ENCODE measurements at regions not wholly inside any gene's neighbourhood (a gene's known extent, or its start where the extent isn't known, plus 50 kb on each side); places are given as distances from the start of the nearest gene placed in this dataset.
"Not testable (repeated sequence)": the region's sequence is repeated elsewhere in the genome, so short reads cannot be mapped to it uniquely, and the experiment has no call there.

DNA sequence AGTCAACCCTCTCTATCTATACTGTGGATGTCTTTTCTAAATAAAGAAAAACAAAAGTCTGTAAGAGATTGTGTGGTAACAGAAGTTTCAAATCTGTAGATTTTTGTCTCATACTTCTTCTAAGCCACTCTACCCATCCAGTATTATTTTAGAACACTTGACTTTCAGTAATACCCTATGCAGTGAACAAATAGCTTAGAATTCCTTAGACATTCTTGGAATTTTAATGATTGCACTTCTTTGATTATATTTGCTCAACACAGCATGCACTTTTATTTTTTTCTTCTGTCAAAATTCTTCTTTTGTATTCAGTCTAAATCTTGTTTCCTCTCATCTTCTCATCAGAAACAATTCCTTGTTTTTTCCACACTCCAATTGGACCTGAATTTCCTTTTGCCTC, 1080.2 kb downstream of the SUCLG1 start:
- Histone ChIP-seq H3K4me3 (ENCODE audit: low read depth, low read length) (no peak overlapping the region), H3K36me3 (ENCODE audit: insufficient read depth, low read length) (no peaks in the 10 kb centered on the region), H2AFZ (ENCODE audit: low read length, unreplicated experiment) (no peak overlapping the region), H3K27ac (ENCODE audit: low read depth, low read length) (no peak overlapping the region), H3K27me3 (ENCODE audit: insufficient read depth, low read length) (no peaks in the 10 kb centered on the region), H3K79me2 (ENCODE audit: control insufficient read depth, insufficient read depth, low read length, unreplicated experiment) (no peaks in the 10 kb centered on the region), H3K4me1 (ENCODE audit: control insufficient read depth, insufficient read depth, low read length, unreplicated experiment) (no peaks in the 10 kb centered on the region)

- H3K36me3 ChIP-seq (ENCODE audit: insufficient read depth, low read length) = no peaks in the 10 kb centered on the region
- H3K4me3 ChIP-seq (ENCODE audit: low read depth, low read length) = no peak overlapping the region
- no peaks in the 10 kb centered on the region for H3K79me2 ChIP-seq (ENCODE audit: control insufficient read depth, insufficient read depth, low read length, unreplicated experiment)
- no peak overlapping the region for H2AFZ ChIP-seq (ENCODE audit: low read length, unreplicated experiment)
- H3K4me1 ChIP-seq (ENCODE audit: control insufficient read depth, insufficient read depth, low read length, unreplicated experiment) = no peaks in the 10 kb centered on the region
- no peak overlapping the region for H3K27ac ChIP-seq (ENCODE audit: low read depth, low read length)
- H3K27me3 ChIP-seq (ENCODE audit: insufficient read depth, low read length) = no peaks in the 10 kb centered on the region
These were observed 1082.3 kb downstream of the SUCLG1 start for GRCh38 chr2:83376731-83377130.

- Histone ChIP-seq H3K27me3 (ENCODE audit: insufficient read depth, low read length) (no peaks in the 10 kb centered on the region), H3K27ac (ENCODE audit: low read depth, low read length) (no peak overlapping the region), H3K4me1 (ENCODE audit: control insufficient read depth, insufficient read depth, low read length, unreplicated experiment) (no peaks in the 10 kb centered on the region), H3K79me2 (ENCODE audit: control insufficient read depth, insufficient read depth, low read length, unreplicated experiment) (no peaks in the 10 kb centered on the region), H3K36me3 (ENCODE audit: insufficient read depth, low read length) (no peaks in the 10 kb centered on the region), H2AFZ (ENCODE audit: low read length, unreplicated experiment) (no peak overlapping the region), H3K4me3 (ENCODE audit: low read depth, low read length) (no peak overlapping the region)
These were observed 1088.7 kb downstream of the SUCLG1 start for GRCh38 chr2:83370419-83370762.

GRCh38 chr2:83369601-83370418, 1089.3 kb downstream of the SUCLG1 start:
- no peaks in the 10 kb centered on the region for H3K79me2 ChIP-seq (ENCODE audit: control insufficient read depth, insufficient read depth, low read length, unreplicated experiment)

GRCh38 chr2:83368916-83369315, 1090.2 kb downstream of the SUCLG1 start:
- H3K79me2 ChIP-seq (ENCODE audit: control insufficient read depth, insufficient read depth, low read length, unreplicated experiment) = no peaks in the 10 kb centered on the region
- H3K27ac ChIP-seq (ENCODE audit: low read depth, low read length) = no peak overlapping the region
- H2AFZ ChIP-seq (ENCODE audit: low read length, unreplicated experiment) = no peak overlapping the region
- no peaks in the 10 kb centered on the region for H3K27me3 ChIP-seq (ENCODE audit: insufficient read depth, low read length)
- H3K4me1 ChIP-seq (ENCODE audit: control insufficient read depth, insufficient read depth, low read length, unreplicated experiment) = no peaks in the 10 kb centered on the region
- no peaks in the 10 kb centered on the region for H3K36me3 ChIP-seq (ENCODE audit: insufficient read depth, low read length)
- no peak overlapping the region for H3K4me3 ChIP-seq (ENCODE audit: low read depth, low read length)

More at GRCh38 chr2:83369601-83370418, 1089.3 kb downstream of the SUCLG1 start:
- Histone ChIP-seq H3K36me3 (ENCODE audit: insufficient read depth, low read length) (no peaks in the 10 kb centered on the region), H3K27ac (ENCODE audit: low read depth, low read length) (no peak overlapping the region), H3K4me3 (ENCODE audit: low read depth, low read length) (no peak overlapping the region), H3K27me3 (ENCODE audit: insufficient read depth, low read length) (no peaks in the 10 kb centered on the region), H2AFZ (ENCODE audit: low read length, unreplicated experiment) (no peak overlapping the region), H3K4me1 (ENCODE audit: control insufficient read depth, insufficient read depth, low read length, unreplicated experiment) (no peaks in the 10 kb centered on the region)

DNA sequence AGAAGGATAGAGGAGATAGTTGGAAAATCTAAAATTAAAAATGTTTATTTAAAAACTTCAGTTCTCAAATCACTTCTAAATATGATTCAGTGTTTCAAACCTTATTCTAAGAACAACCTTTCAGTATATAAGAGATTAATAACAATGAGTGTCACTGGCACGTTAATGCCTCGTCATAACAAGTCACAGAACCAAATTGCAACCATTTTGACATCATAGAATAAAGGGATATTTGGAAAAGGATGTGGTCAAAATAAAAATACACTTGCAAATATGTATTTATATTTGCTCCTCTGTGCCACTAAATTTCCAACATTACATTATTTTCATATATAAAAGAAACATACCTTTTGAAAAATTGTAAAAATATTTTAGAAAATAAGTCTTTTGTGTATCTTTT, 1090.6 kb downstream of the SUCLG1 start:
- no peaks in the 10 kb centered on the region for H3K36me3 ChIP-seq (ENCODE audit: insufficient read depth, low read length)
- no peaks in the 10 kb centered on the region for H3K27me3 ChIP-seq (ENCODE audit: insufficient read depth, low read length)
- no peak overlapping the region for H3K27ac ChIP-seq (ENCODE audit: low read depth, low read length)
- H3K4me1 ChIP-seq (ENCODE audit: control insufficient read depth, insufficient read depth, low read length, unreplicated experiment) = no peaks in the 10 kb centered on the region
- H3K4me3 ChIP-seq (ENCODE audit: low read depth, low read length) = no peak overlapping the region
- H3K79me2 ChIP-seq (ENCODE audit: control insufficient read depth, insufficient read depth, low read length, unreplicated experiment) = no peaks in the 10 kb centered on the region
- no peak overlapping the region for H2AFZ ChIP-seq (ENCODE audit: low read length, unreplicated experiment)

DNA sequence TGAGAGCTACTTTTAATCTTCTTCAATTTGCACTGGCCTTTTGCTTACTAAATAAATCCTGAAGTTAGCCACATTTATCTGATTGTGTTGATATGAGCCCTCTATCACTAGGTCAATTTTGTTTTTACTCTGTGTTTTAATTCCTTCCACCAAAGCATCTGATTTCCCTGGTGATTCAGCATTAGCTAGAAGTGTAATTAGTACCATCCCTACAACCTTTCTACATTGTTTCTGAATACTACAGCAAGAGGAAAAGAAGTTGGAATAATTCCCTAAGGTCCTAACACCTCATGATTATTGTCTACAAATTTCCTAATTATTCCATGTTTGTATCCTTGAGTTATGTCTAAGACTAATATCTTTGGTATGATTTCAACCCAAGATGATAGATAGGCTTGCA, 1093.6 kb downstream of the SUCLG1 start:
- Histone ChIP-seq H3K79me2 (ENCODE audit: control insufficient read depth, insufficient read depth, low read length, unreplicated experiment) (no peaks in the 10 kb centered on the region), H3K27me3 (ENCODE audit: insufficient read depth, low read length) (no peaks in the 10 kb centered on the region), H3K36me3 (ENCODE audit: insufficient read depth, low read length) (no peaks in the 10 kb centered on the region), H3K27ac (ENCODE audit: low read depth, low read length) (no peak overlapping the region), H2AFZ (ENCODE audit: low read length, unreplicated experiment) (no peak overlapping the region), H3K4me3 (ENCODE audit: low read depth, low read length) (no peak overlapping the region), H3K4me1 (ENCODE audit: control insufficient read depth, insufficient read depth, low read length, unreplicated experiment) (no peaks in the 10 kb centered on the region)

GRCh38 chr2:83364264-83364663, 1094.8 kb downstream of the SUCLG1 start:
- H2AFZ ChIP-seq (ENCODE audit: low read length, unreplicated experiment) = no peak overlapping the region
- H3K36me3 ChIP-seq (ENCODE audit: insufficient read depth, low read length) = no peaks in the 10 kb centered on the region
- H3K27ac ChIP-seq (ENCODE audit: low read depth, low read length) = no peak overlapping the region
- no peaks in the 10 kb centered on the region for H3K4me1 ChIP-seq (ENCODE audit: control insufficient read depth, insufficient read depth, low read length, unreplicated experiment)
- no peaks in the 10 kb centered on the region for H3K27me3 ChIP-seq (ENCODE audit: insufficient read depth, low read length)
- H3K4me3 ChIP-seq (ENCODE audit: low read depth, low read length) = no peak overlapping the region
- no peaks in the 10 kb centered on the region for H3K79me2 ChIP-seq (ENCODE audit: control insufficient read depth, insufficient read depth, low read length, unreplicated experiment)

DNA sequence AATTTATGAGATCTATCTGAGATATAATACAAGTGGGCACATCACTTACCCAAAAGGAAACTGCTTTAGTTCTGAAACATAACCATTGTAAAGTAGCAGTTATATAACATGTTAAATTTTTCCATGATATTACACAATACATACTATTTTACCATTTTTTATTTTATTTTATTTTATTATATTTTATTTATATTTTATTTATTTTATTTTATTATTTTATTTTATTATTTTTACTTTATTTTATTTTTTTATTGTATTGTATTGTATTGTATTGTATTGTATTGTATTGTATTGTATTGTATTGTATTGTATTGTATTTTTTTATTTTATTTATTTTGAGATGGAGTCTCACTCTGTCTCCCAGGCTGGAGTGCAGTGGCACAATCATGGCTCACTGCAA, 1095.9 kb downstream of the SUCLG1 start:
- H3K27ac ChIP-seq (ENCODE audit: low read depth, low read length); H3K79me2 ChIP-seq (ENCODE audit: control insufficient read depth, insufficient read depth, low read length, unreplicated experiment); H3K4me1 ChIP-seq (ENCODE audit: control insufficient read depth, insufficient read depth, low read length, unreplicated experiment); H3K27me3 ChIP-seq (ENCODE audit: insufficient read depth, low read length); H2AFZ ChIP-seq (ENCODE audit: low read length, unreplicated experiment); H3K4me3 ChIP-seq (ENCODE audit: low read depth, low read length); H3K36me3 ChIP-seq (ENCODE audit: insufficient read depth, low read length): not testable (repeated sequence)

GRCh38 chr2:83359336-83359735, 1099.7 kb downstream of the SUCLG1 start:
- Histone ChIP-seq H3K36me3 (ENCODE audit: insufficient read depth, low read length) (no peaks in the 10 kb centered on the region), H3K27me3 (ENCODE audit: insufficient read depth, low read length) (no peaks in the 10 kb centered on the region), H3K4me3 (ENCODE audit: low read depth, low read length) (no peak overlapping the region), H3K79me2 (ENCODE audit: control insufficient read depth, insufficient read depth, low read length, unreplicated experiment) (no peaks in the 10 kb centered on the region), H3K4me1 (ENCODE audit: control insufficient read depth, insufficient read depth, low read length, unreplicated experiment) (no peaks in the 10 kb centered on the region), H2AFZ (ENCODE audit: low read length, unreplicated experiment) (no peak overlapping the region), H3K27ac (ENCODE audit: low read depth, low read length) (no peak overlapping the region)

- no peak overlapping the region for H3K4me3 ChIP-seq (ENCODE audit: low read depth, low read length)
- H3K36me3 ChIP-seq (ENCODE audit: insufficient read depth, low read length) = no peaks in the 10 kb centered on the region
- H3K4me1 ChIP-seq (ENCODE audit: control insufficient read depth, insufficient read depth, low read length, unreplicated experiment) = no peaks in the 10 kb centered on the region
- no peak overlapping the region for H2AFZ ChIP-seq (ENCODE audit: low read length, unreplicated experiment)
- no peaks in the 10 kb centered on the region for H3K79me2 ChIP-seq (ENCODE audit: control insufficient read depth, insufficient read depth, low read length, unreplicated experiment)
- H3K27ac ChIP-seq (ENCODE audit: low read depth, low read length) = no peak overlapping the region
- H3K27me3 ChIP-seq (ENCODE audit: insufficient read depth, low read length) = no peaks in the 10 kb centered on the region
These were observed 1116.2 kb downstream of the SUCLG1 start for GRCh38 chr2:83342860-83343329.
